ENCODE measurements at regions not wholly inside any gene's neighbourhood (a gene's known extent, or its start where the extent isn't known, plus 50 kb on each side); places are given as distances from the start of the nearest gene placed in this dataset.

DNA sequence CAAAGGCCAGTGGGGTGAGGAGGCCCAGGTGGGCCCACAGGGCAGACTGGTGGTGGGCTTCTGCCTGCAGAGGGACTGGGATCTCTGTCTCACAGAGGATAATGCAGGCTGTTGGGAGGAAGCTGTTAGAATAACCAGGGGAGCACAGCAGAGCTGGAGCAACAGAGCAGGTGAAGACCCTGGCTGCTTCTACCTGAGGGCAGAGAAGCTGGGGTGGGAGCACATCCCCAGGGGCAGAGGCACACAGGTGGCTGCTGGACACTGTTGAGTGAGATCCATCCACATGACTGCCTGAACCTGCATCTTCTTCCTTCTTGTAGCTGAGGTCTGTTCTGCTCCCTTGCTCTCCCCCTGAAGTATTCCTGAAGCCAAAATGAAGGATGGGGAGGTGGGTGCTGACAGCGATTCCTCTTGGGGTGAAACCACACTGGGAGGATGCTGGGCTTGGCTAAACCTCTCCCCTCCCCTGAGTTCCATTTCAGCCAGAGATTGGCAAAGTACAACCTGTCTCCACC is 1725.0 kb downstream of the TP53TG3F start:
- DNase-seq (no peak), ATAC-seq (ENCODE audit: insufficient read depth, low FRiP score) (no peak)
- Histone ChIP-seq H3K27ac (ENCODE audit: low read depth in 1 of 2, low read length in 1 of 2) (no peak overlapping the region), H3K27me3 (ENCODE audit: control insufficient read depth in 3 of 3, insufficient read depth in 3 of 3, low read length in 2 of 3) (no peaks in the 10 kb centered on the region), H3K4me3 (no peak overlapping the region), H3K9me3 (ENCODE audit: control insufficient read depth in 4 of 4, insufficient read depth in 3 of 4, low read length in 3 of 4) (peaks cover 0 to 25% (median 12%) of the 10 kb centered on the region in 4 donors), H3K36me3 (ENCODE audit: control insufficient read depth in 4 of 4, insufficient read depth in 4 of 4, low read length in 4 of 4) (no peaks in the 10 kb centered on the region), H3K9ac (ENCODE audit: insufficient read depth in 1 of 2, low read length in 2 of 2) (no peak overlapping the region), H3K4me1 (ENCODE audit: control insufficient read depth in 5 of 5, insufficient read depth in 5 of 5, low read length in 5 of 5) (no peaks in the 10 kb centered on the region)
- TF ChIP-seq, protein P1, sequence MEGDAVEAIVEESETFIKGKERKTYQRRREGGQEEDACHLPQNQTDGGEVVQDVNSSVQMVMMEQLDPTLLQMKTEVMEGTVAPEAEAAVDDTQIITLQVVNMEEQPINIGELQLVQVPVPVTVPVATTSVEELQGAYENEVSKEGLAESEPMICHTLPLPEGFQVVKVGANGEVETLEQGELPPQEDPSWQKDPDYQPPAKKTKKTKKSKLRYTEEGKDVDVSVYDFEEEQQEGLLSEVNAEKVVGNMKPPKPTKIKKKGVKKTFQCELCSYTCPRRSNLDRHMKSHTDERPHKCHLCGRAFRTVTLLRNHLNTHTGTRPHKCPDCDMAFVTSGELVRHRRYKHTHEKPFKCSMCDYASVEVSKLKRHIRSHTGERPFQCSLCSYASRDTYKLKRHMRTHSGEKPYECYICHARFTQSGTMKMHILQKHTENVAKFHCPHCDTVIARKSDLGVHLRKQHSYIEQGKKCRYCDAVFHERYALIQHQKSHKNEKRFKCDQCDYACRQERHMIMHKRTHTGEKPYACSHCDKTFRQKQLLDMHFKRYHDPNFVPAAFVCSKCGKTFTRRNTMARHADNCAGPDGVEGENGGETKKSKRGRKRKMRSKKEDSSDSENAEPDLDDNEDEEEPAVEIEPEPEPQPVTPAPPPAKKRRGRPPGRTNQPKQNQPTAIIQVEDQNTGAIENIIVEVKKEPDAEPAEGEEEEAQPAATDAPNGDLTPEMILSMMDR (IDR thresholded peaks at IDR 0.05; ENCODE audit: control extremely low read depth, extremely low read depth): no peak
- WGBS, 2 donors: 54 to 64% methylated on average over 1 of the region's 1 CpG

DNA sequence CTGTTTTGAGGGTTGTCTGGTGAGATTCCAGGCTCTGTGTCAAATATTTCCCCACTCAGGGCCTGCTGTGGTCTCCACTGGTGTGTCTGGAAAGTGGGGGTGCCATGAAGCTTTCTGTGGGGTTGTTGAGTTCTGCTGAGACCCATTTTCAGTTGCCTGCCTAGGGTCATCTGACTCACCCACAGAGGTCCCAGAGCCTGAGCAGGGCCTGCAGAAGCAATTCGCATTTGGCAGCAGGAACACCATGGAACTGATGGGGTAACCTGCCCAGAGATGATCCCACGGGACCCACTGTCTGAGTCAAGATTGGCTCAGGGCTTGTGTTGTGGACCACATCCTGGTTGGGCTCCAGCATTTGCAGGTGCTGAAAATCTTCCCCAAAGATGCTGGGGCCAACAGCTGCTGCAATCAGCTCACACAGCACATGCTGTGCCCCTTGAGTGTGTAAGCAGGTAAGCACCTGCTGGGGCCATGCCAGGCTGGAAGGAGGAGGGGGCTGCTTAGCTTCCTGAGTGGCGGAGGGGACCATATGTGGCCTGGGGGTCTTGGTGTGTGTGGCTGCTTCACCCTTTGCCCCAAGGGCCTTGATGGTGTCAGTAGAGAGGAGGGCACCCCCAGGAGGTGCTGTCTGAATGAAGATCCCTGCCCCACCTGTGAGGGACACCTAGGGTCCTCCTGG is 1726.1 kb downstream of the TP53TG3F start:
- WGBS, 2 donors: 50 to 68% methylated on average over 3 of the region's 3 CpGs
- H3K27ac ChIP-seq (ENCODE audit: low read depth in 1 of 2, low read length in 1 of 2): no peak overlapping the region
- H3K9ac ChIP-seq (ENCODE audit: insufficient read depth in 1 of 2, low read length in 2 of 2): no peak overlapping the region
- no peaks in the 10 kb centered on the region for H3K4me1 ChIP-seq (ENCODE audit: control insufficient read depth in 5 of 5, insufficient read depth in 5 of 5, low read length in 5 of 5)
- H3K4me3 ChIP-seq: no peak overlapping the region
- H3K27me3 ChIP-seq (ENCODE audit: control insufficient read depth in 3 of 3, insufficient read depth in 3 of 3, low read length in 2 of 3): no peaks in the 10 kb centered on the region
- no peaks in the 10 kb centered on the region for H3K36me3 ChIP-seq (ENCODE audit: control insufficient read depth in 4 of 4, insufficient read depth in 4 of 4, low read length in 4 of 4)
- TF ChIP-seq, protein P1 (IDR thresholded peaks at IDR 0.05; ENCODE audit: control extremely low read depth, extremely low read depth): no peak
- H3K9me3 ChIP-seq (ENCODE audit: control insufficient read depth in 4 of 4, insufficient read depth in 3 of 4, low read length in 3 of 4): peaks cover 0 to 25% (median 11%) of the 10 kb centered on the region in 4 donors
- DNase-seq (no peak), ATAC-seq (ENCODE audit: insufficient read depth, low FRiP score) (no peak)

GRCh38 chr16:35186045-35186759 is 1726.8 kb downstream of the TP53TG3F start:
- Histone ChIP-seq H3K4me1 (ENCODE audit: control insufficient read depth in 5 of 5, insufficient read depth in 5 of 5, low read length in 5 of 5) (no peaks in the 10 kb centered on the region), H3K9me3 (ENCODE audit: control insufficient read depth in 4 of 4, insufficient read depth in 3 of 4, low read length in 3 of 4) (peaks cover 0 to 25% (median 9%) of the 10 kb centered on the region in 4 donors), H3K4me3 (no peak overlapping the region), H3K36me3 (ENCODE audit: control insufficient read depth in 4 of 4, insufficient read depth in 4 of 4, low read length in 4 of 4) (no peaks in the 10 kb centered on the region), H3K9ac (ENCODE audit: insufficient read depth in 1 of 2, low read length in 2 of 2) (no peak overlapping the region), H3K27me3 (ENCODE audit: control insufficient read depth in 3 of 3, insufficient read depth in 3 of 3, low read length in 2 of 3) (no peaks in the 10 kb centered on the region), H3K27ac (ENCODE audit: low read depth in 1 of 2, low read length in 1 of 2) (no peak overlapping the region)
- DNase-seq: no peak
- TF ChIP-seq, protein P1 (IDR thresholded peaks at IDR 0.05; ENCODE audit: control extremely low read depth, extremely low read depth): no peak
- no peak for ATAC-seq (ENCODE audit: insufficient read depth, low FRiP score)
